HepG2 (cell line): ENCODE measurements at regions not wholly inside any gene's neighbourhood (a gene's known extent, or its start where the extent isn't known, plus 50 kb on each side); places are given as distances from the start of the nearest gene placed in this dataset.

Source experiments
- BRF2 ChIP-seq: sonication (generic); formaldehyde crosslinking; IDR thresholded peaks from 2 replicates; pipeline ENCODE4 v1.8.1; 2022; ENCODE audit warnings: mild to moderate bottlenecking, missing genetic modification reagents
- CTCF ChIP-seq: sonication (generic); formaldehyde crosslinking; IDR thresholded peaks from 2 replicates; pipeline ENCODE4 v1.5.0; 2020; ENCODE audit warnings: mild to moderate bottlenecking, missing genetic modification reagents, moderate library complexity
- GATAD2A ChIP-seq: IDR thresholded peaks from 2 replicates; pipeline ENCODE4 v1.6.1; 2016
- HOXA7 ChIP-seq: sonication (generic); formaldehyde crosslinking; IDR thresholded peaks from 2 replicates; pipeline ENCODE4 v1.8.1; 2022; ENCODE audit warnings: mild to moderate bottlenecking, missing genetic modification reagents, moderate library complexity
- JDP2 ChIP-seq: sonication (generic); formaldehyde crosslinking; IDR thresholded peaks from 2 replicates; pipeline ENCODE4 v1.8.1; 2022; ENCODE audit warnings: missing genetic modification reagents, borderline replicate concordance
- POLR2AphosphoS5 ChIP-seq: IDR thresholded peaks from 2 replicates; pipeline ENCODE4 v1.6.1; 2012; ENCODE audit warnings: low read depth, low read length
- PRDM10 ChIP-seq: sonication (generic); formaldehyde crosslinking; IDR thresholded peaks from 2 replicates; pipeline ENCODE4 v1.4.0; 2020; ENCODE audit warnings: low read depth, missing genetic modification reagents
- SMC3 ChIP-seq: IDR thresholded peaks from 2 replicates; pipeline ENCODE4 v1.6.1; 2011; ENCODE audit warnings: low read length, improper control_type of control experiment
- ZBTB43 ChIP-seq: sonication (generic); formaldehyde crosslinking; conservative IDR thresholded peaks from 2 replicates; pipeline ENCODE4 v1.4.0; 2020; ENCODE audit warnings: missing genetic modification reagents
- ZHX1 ChIP-seq: sonication (generic); formaldehyde crosslinking; IDR thresholded peaks from 2 replicates; pipeline ENCODE4 v1.8.1; 2022; ENCODE audit warnings: low read depth, mild to moderate bottlenecking, missing genetic modification reagents
- ZNF574 ChIP-seq: sonication (generic); formaldehyde crosslinking; IDR thresholded peaks from 2 replicates; pipeline ENCODE4 v1.4.0; 2020; ENCODE audit warnings: missing genetic modification reagents
- ZZZ3 ChIP-seq: sonication (generic); formaldehyde crosslinking; IDR thresholded peaks from 2 replicates; pipeline ENCODE4 v1.4.0; 2020; ENCODE audit warnings: missing genetic modification reagents, mild to moderate bottlenecking, borderline replicate concordance

- TF ChIP-seq POLR2AphosphoS5 (no peak), PRDM10 (CRISPR knock-in tag) (no peak), ZBTB43 (CRISPR knock-in tag) (no peak), CTCF (CRISPR knock-in tag) (no peak), GATAD2A (no peak), ZHX1 (CRISPR knock-in tag) (no peak), HOXA7 (CRISPR knock-in tag) (no peak), ZZZ3 (CRISPR knock-in tag) (no peak), SMC3 (no peak), ZNF574 (CRISPR knock-in tag) (no peak), JDP2 (CRISPR knock-in tag) (no peak), BRF2 (CRISPR knock-in tag) (no peak)
Measured at GRCh38 chr7:135847242-135847641, 98.6 kb upstream of the FAM180A start.
